ENCODE measurements at regions not wholly inside any gene's neighbourhood (a gene's known extent, or its start where the extent isn't known, plus 50 kb on each side); places are given as distances from the start of the nearest gene placed in this dataset.

- Histone ChIP-seq H3K4me2 (no peak overlapping the region), H3K36me3 (ENCODE audit: low read depth) (no peaks in the 10 kb centered on the region), H3K4me3 (no peak overlapping the region), H3K27ac (no peak overlapping the region), H3K27me3 (ENCODE audit: insufficient read depth, low read depth) (no peaks in the 10 kb centered on the region), H4K20me1 (ENCODE audit: insufficient read depth) (no peaks in the 10 kb centered on the region), H3K4me1 (replicated peaks; ENCODE audit: insufficient read depth) (no peaks in the 10 kb centered on the region), H2AFZ (no peak overlapping the region), H3K79me2 (ENCODE audit: low read depth) (no peaks in the 10 kb centered on the region), H3F3A (ENCODE audit: insufficient read depth, low read depth) (no peaks in the 10 kb centered on the region), H3K9me3 (ENCODE audit: insufficient read depth, low read depth) (no peaks in the 10 kb centered on the region), H3K9me2 (ENCODE audit: insufficient read depth) (no peaks in the 10 kb centered on the region)
- POLR2A ChIA-PET (ENCODE audit: unreplicated experiment) = no interaction called here
- TF ChIP-seq EZH2 (IDR thresholded peaks at IDR 0.05; ENCODE audit: low read depth) = no peak
- no TSS peak for BruUV-seq (replicated peaks)
- CTCF ChIA-PET = no interaction called here
- intact Hi-C loops (cut with micrococcal nuclease; ENCODE audit: unreplicated experiment) = no loop called here
- no peak for DNase-seq
These were observed 178.7 kb upstream of the EMCN start for GRCh38 chr4:100696531-100696930.

- H4K20me1 ChIP-seq (ENCODE audit: insufficient read depth) = no peaks in the 10 kb centered on the region
- no peak overlapping the region for H3K27ac ChIP-seq
- no peaks in the 10 kb centered on the region for H3K36me3 ChIP-seq (ENCODE audit: low read depth)
- no TSS peak for BruUV-seq (replicated peaks)
- H3K9me2 ChIP-seq (ENCODE audit: insufficient read depth) = no peaks in the 10 kb centered on the region
- no peaks in the 10 kb centered on the region for H3K27me3 ChIP-seq (ENCODE audit: insufficient read depth, low read depth)
- H2AFZ ChIP-seq = no peak overlapping the region
- H3F3A ChIP-seq (ENCODE audit: insufficient read depth, low read depth) = no peaks in the 10 kb centered on the region
- no peak overlapping the region for H3K4me2 ChIP-seq
- ChIA-PET POLR2A (ENCODE audit: unreplicated experiment) (interaction anchor here (0.6 kb wide), 1 partner anchor 880 kb away, joined by 3 read pairs; the partner anchor contains the start of gene DAPP1), CTCF (no interaction called here)
- no peaks in the 10 kb centered on the region for H3K79me2 ChIP-seq (ENCODE audit: low read depth)
- H3K9me3 ChIP-seq (ENCODE audit: insufficient read depth, low read depth) = no peaks in the 10 kb centered on the region
- DNase-seq = no peak
- intact Hi-C loops (cut with micrococcal nuclease; ENCODE audit: unreplicated experiment) = no loop called here
- H3K4me3 ChIP-seq = no peak overlapping the region
- TF ChIP-seq EZH2 (IDR thresholded peaks at IDR 0.05; ENCODE audit: low read depth) = no peak
- TF ChIP-seq, protein P1, sequence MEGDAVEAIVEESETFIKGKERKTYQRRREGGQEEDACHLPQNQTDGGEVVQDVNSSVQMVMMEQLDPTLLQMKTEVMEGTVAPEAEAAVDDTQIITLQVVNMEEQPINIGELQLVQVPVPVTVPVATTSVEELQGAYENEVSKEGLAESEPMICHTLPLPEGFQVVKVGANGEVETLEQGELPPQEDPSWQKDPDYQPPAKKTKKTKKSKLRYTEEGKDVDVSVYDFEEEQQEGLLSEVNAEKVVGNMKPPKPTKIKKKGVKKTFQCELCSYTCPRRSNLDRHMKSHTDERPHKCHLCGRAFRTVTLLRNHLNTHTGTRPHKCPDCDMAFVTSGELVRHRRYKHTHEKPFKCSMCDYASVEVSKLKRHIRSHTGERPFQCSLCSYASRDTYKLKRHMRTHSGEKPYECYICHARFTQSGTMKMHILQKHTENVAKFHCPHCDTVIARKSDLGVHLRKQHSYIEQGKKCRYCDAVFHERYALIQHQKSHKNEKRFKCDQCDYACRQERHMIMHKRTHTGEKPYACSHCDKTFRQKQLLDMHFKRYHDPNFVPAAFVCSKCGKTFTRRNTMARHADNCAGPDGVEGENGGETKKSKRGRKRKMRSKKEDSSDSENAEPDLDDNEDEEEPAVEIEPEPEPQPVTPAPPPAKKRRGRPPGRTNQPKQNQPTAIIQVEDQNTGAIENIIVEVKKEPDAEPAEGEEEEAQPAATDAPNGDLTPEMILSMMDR (conservative IDR thresholded peaks at IDR 0.05) = no peak
- H3K4me1 ChIP-seq (replicated peaks; ENCODE audit: insufficient read depth) = no peaks in the 10 kb centered on the region
These were observed 178.0 kb upstream of the EMCN start for GRCh38 chr4:100695871-100696270.

DNA sequence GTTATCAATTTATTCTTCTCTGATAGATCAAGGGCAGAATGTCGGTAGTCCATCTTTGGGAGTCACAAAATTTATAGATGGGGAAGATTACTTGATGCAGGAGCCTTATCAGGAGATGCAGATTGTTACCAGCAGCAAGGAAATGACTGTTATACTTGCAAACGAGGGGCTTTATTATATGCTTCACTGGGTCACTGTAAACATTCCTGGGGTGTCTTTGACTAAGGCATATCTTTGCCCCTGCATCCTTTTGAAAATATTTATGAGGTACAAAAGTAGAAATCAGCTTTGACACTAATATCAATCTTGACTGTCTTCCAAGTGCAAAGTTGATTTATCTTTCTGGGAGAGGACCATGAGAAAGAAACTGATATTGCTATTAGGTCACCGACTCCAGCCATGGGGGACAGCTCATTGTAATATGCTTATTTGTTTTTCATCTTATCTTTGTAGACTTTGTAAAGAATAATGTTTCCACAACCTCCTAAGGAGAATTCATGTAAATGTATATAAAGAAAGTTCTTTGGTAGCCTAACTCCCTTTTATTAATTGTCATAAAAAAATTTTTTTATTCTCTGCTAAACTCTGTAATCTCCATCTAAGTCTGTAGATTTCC lies 177.3 kb upstream of the EMCN start:
- H3K27ac ChIP-seq = no peak overlapping the region
- ChIA-PET CTCF (no interaction called here), POLR2A (ENCODE audit: unreplicated experiment) (no interaction called here)
- no peaks in the 10 kb centered on the region for H3K9me2 ChIP-seq (ENCODE audit: insufficient read depth)
- no peaks in the 10 kb centered on the region for H3F3A ChIP-seq (ENCODE audit: insufficient read depth, low read depth)
- no peak overlapping the region for H3K4me2 ChIP-seq
- no peak for DNase-seq
- no peaks in the 10 kb centered on the region for H4K20me1 ChIP-seq (ENCODE audit: insufficient read depth)
- no peaks in the 10 kb centered on the region for H3K79me2 ChIP-seq (ENCODE audit: low read depth)
- H3K4me3 ChIP-seq = no peak overlapping the region
- no peaks in the 10 kb centered on the region for H3K27me3 ChIP-seq (ENCODE audit: insufficient read depth, low read depth)
- intact Hi-C loops (cut with micrococcal nuclease; ENCODE audit: unreplicated experiment) = no loop called here
- no TSS peak for BruUV-seq (replicated peaks)
- H3K4me1 ChIP-seq (replicated peaks; ENCODE audit: insufficient read depth) = no peaks in the 10 kb centered on the region
- no peaks in the 10 kb centered on the region for H3K9me3 ChIP-seq (ENCODE audit: insufficient read depth, low read depth)
- TF ChIP-seq, protein P1 (conservative IDR thresholded peaks at IDR 0.05) = no peak
- no peak for TF ChIP-seq EZH2 (IDR thresholded peaks at IDR 0.05; ENCODE audit: low read depth)
- H2AFZ ChIP-seq = no peak overlapping the region
- no peaks in the 10 kb centered on the region for H3K36me3 ChIP-seq (ENCODE audit: low read depth)

- H3K27ac ChIP-seq = no peak overlapping the region
- ChIA-PET CTCF (no interaction called here), POLR2A (ENCODE audit: unreplicated experiment) (no interaction called here)
- BruUV-seq (replicated peaks) = no TSS peak
- H4K20me1 ChIP-seq (ENCODE audit: insufficient read depth) = no peaks in the 10 kb centered on the region
- no peaks in the 10 kb centered on the region for H3K9me3 ChIP-seq (ENCODE audit: insufficient read depth, low read depth)
- no peak overlapping the region for H2AFZ ChIP-seq
- H3K9me2 ChIP-seq (ENCODE audit: insufficient read depth) = no peaks in the 10 kb centered on the region
- H3K4me1 ChIP-seq (replicated peaks; ENCODE audit: insufficient read depth) = no peaks in the 10 kb centered on the region
- no peaks in the 10 kb centered on the region for H3K79me2 ChIP-seq (ENCODE audit: low read depth)
- DNase-seq = no peak
- no peaks in the 10 kb centered on the region for H3K27me3 ChIP-seq (ENCODE audit: insufficient read depth, low read depth)
- no peaks in the 10 kb centered on the region for H3F3A ChIP-seq (ENCODE audit: insufficient read depth, low read depth)
- no peak overlapping the region for H3K4me2 ChIP-seq
- no peak overlapping the region for H3K4me3 ChIP-seq
- TF ChIP-seq EZH2 (IDR thresholded peaks at IDR 0.05; ENCODE audit: low read depth) = no peak
- TF ChIP-seq, protein P1 (conservative IDR thresholded peaks at IDR 0.05) = no peak
- intact Hi-C loops (cut with micrococcal nuclease; ENCODE audit: unreplicated experiment) = no loop called here
- H3K36me3 ChIP-seq (ENCODE audit: low read depth) = no peaks in the 10 kb centered on the region
These were observed 176.6 kb upstream of the EMCN start for GRCh38 chr4:100694467-100694866.
